Activated CD4-positive, alpha-beta memory T cell treated with anti-CD3 and anti-CD28 coated beads, Interleukin-2, amount 10 ng/mL, durations not matched to agents 7 days and 5 days (primary cell): ENCODE measurements at regions not wholly inside any gene's neighbourhood (a gene's known extent, or its start where the extent isn't known, plus 50 kb on each side); places are given as distances from the start of the nearest gene placed in this dataset.

ENCODE experiments used
- CTCF ChIA-PET: fragments of 350-600 bp; sonication (Branson Sonifier 250); formaldehyde crosslinking; loops from one replicate; lab custom pipeline; 2021; ENCODE audit warnings: antibody characterized with exemption, inconsistent platforms; lab: Charles Lee
- POLR2A ChIA-PET: fragments of 350-600 bp; sonication (Branson Sonifier 250); formaldehyde crosslinking; loops from one replicate; lab custom pipeline; 2021; ENCODE audit warnings: antibody characterized with exemption; lab: Charles Lee
- DNase-seq: peaks from one replicate; pipeline ENCODE4 v3.0.0-alpha.2; 2020
- H3K27ac Mint-ChIP-seq: one replicate; pipeline ENCODE4 v1.8.0; 2021; ENCODE audit warnings: mild to moderate bottlenecking, mixed read lengths
- H3K27me3 Mint-ChIP-seq: one replicate; pipeline ENCODE4 v1.8.0; 2021; ENCODE audit warnings: mixed read lengths
- H3K36me3 Mint-ChIP-seq: one replicate; pipeline ENCODE4 v1.8.0; 2021; ENCODE audit warnings: low read depth, mixed read lengths
- H3K4me1 Mint-ChIP-seq: one replicate; pipeline ENCODE4 v1.8.0; 2021; ENCODE audit warnings: mixed read lengths
- H3K4me3 Mint-ChIP-seq: one replicate; pipeline ENCODE4 v1.8.0; 2021; ENCODE audit warnings: mild to moderate bottlenecking, mixed read lengths
- H3K9me3 Mint-ChIP-seq: one replicate; pipeline ENCODE4 v1.8.0; 2021; ENCODE audit warnings: mixed read lengths

- ChIA-PET CTCF (interaction anchor here (1.5 kb wide), 1 partner anchor 12 kb away, joined by 3 read pairs; no protein-coding TSS in a partner anchor), POLR2A (no interaction called here)
- DNase-seq, result no peak
- no peaks in the 10 kb centered on the region for H3K36me3 Mint-ChIP-seq
- peaks cover 4% of the 10 kb centered on the region for H3K4me1 Mint-ChIP-seq
- H3K4me3 Mint-ChIP-seq, result no peak overlapping the region
- no peak overlapping the region for H3K27ac Mint-ChIP-seq
- peaks cover 11% of the 10 kb centered on the region for H3K9me3 Mint-ChIP-seq
- H3K27me3 Mint-ChIP-seq, result no peaks in the 10 kb centered on the region
Measured at GRCh38 chr2:174022431-174022830, 57.3 kb upstream of the SP3 start.

- Mint-ChIP-seq H3K27ac (no peak overlapping the region), H3K4me3 (no peak overlapping the region), H3K27me3 (no peaks in the 10 kb centered on the region), H3K36me3 (no peaks in the 10 kb centered on the region), H3K4me1 (peaks cover 4% of the 10 kb centered on the region), H3K9me3 (peaks cover 11% of the 10 kb centered on the region)
- CTCF ChIA-PET, result interaction anchor here (1.5 kb wide), 1 partner anchor 10 kb away, joined by 3 read pairs; no protein-coding TSS in a partner anchor
- POLR2A ChIA-PET, result no interaction called here
- no peak for DNase-seq
Measured at GRCh38 chr2:174020926-174021662, 55.9 kb upstream of the SP3 start.

GRCh38 chr2:174020026-174020425 lies 54.9 kb upstream of the SP3 start:
- no peak overlapping the region for H3K27ac Mint-ChIP-seq
- CTCF ChIA-PET, result no interaction called here
- POLR2A ChIA-PET, result no interaction called here
- no peak overlapping the region for H3K4me3 Mint-ChIP-seq
- H3K9me3 Mint-ChIP-seq, result peaks cover 10% of the 10 kb centered on the region
- H3K4me1 Mint-ChIP-seq, result peaks cover 4% of the 10 kb centered on the region
- DNase-seq, result no peak
- no peaks in the 10 kb centered on the region for H3K36me3 Mint-ChIP-seq
- H3K27me3 Mint-ChIP-seq, result no peaks in the 10 kb centered on the region

- H3K4me3 Mint-ChIP-seq, result no peak overlapping the region
- POLR2A ChIA-PET, result no interaction called here
- peaks cover 6% of the 10 kb centered on the region for H3K27me3 Mint-ChIP-seq
- H3K27ac Mint-ChIP-seq, result no peak overlapping the region
- no peaks in the 10 kb centered on the region for H3K9me3 Mint-ChIP-seq
- peaks cover 4% of the 10 kb centered on the region for H3K4me1 Mint-ChIP-seq
- CTCF ChIA-PET, result no interaction called here
- DNase-seq, result no peak
- H3K36me3 Mint-ChIP-seq, result no peaks in the 10 kb centered on the region
Measured at GRCh38 chr2:174016447-174016846, 51.3 kb upstream of the SP3 start.

- ChIA-PET CTCF (no interaction called here), POLR2A (no interaction called here)
- no peak overlapping the region for H3K27ac Mint-ChIP-seq
- H3K27me3 Mint-ChIP-seq, result peaks cover 12% of the 10 kb centered on the region
- H3K9me3 Mint-ChIP-seq, result no peaks in the 10 kb centered on the region
- peaks cover 4% of the 10 kb centered on the region for H3K4me1 Mint-ChIP-seq
- no peak for DNase-seq
- H3K36me3 Mint-ChIP-seq, result no peaks in the 10 kb centered on the region
- no peak overlapping the region for H3K4me3 Mint-ChIP-seq
Measured at GRCh38 chr2:174015428-174015827, 50.3 kb upstream of the SP3 start.
